ENCODE measurements at regions not wholly inside any gene's neighbourhood (a gene's known extent, or its start where the extent isn't known, plus 50 kb on each side); places are given as distances from the start of the nearest gene placed in this dataset.

DNA sequence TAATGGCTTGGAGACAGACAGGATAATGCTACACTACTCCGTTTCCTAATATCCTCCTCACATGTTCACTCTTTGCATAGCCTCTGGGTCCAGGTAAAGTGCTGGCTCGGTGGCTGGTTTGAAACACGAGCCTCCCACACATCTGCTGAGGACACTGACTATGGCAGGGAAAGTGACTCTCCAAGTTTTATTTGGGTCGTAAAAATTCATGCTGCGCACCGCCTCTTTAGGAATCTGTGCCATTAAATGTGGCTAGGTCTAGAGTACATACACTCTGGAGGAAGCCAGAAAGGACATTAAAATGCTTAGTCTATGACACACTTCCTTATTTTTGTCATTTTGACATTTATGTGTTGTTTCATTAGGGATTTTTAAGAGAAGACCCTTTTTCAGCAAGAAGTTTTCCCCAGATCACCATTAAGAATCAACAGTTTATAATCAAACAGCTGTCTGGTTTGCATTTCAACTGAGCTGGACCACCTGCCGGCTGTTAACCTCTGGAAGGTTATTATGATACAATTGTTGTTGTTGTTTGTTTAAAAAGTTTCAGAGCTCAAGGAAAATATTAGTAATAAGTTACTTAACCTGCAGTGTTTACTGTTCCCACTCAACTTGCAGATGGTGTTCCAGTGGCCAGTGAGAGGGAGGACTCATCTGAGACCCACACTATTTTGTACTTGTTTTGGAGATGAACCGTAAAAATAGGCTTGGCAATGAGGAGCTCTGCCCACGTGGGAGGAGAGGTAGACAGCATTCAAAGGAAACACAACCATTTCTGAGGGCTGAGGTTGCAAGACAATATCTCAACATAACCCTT lies 443.3 kb upstream of the MEIS1 start:
- Histone ChIP-seq H3K9me3 (no peaks in the 10 kb centered on the region), H3K4me3 (replicated peaks in 1 of 3) (no peak overlapping the region), H3K27me3 (no peaks in the 10 kb centered on the region), H3K36me3 (no peaks in the 10 kb centered on the region), H3K4me1 (peaks cover 0 to 7% of the 10 kb centered on the region in 2 donors), H3K27ac (no peak overlapping the region)
- intact Hi-C loops (cut with DNase I): no loop called here
- DNase-seq: peak; percentile 6 to 14
- no peak for TF ChIP-seq POLR2A (IDR thresholded peaks at IDR 0.05)
- TF ChIP-seq CTCF (IDR thresholded peaks at IDR 0.05): no peak
- 60 to 63% methylated on average over 9 of the region's 9 CpGs for WGBS, 2 donors

GRCh38 chr2:65985986-65986385 lies 448.9 kb upstream of the MEIS1 start:
- no peak overlapping the region for H3K4me3 ChIP-seq (replicated peaks in 1 of 3)
- TF ChIP-seq POLR2A (IDR thresholded peaks at IDR 0.05) (no peak), CTCF (IDR thresholded peaks at IDR 0.05) (no peak)
- H3K27ac ChIP-seq: no peak overlapping the region
- H3K4me1 ChIP-seq: no peaks in the 10 kb centered on the region
- no peaks in the 10 kb centered on the region for H3K9me3 ChIP-seq
- DNase-seq: no peak
- intact Hi-C loops (cut with DNase I): no loop called here
- no peaks in the 10 kb centered on the region for H3K27me3 ChIP-seq
- H3K36me3 ChIP-seq: no peaks in the 10 kb centered on the region

DNA sequence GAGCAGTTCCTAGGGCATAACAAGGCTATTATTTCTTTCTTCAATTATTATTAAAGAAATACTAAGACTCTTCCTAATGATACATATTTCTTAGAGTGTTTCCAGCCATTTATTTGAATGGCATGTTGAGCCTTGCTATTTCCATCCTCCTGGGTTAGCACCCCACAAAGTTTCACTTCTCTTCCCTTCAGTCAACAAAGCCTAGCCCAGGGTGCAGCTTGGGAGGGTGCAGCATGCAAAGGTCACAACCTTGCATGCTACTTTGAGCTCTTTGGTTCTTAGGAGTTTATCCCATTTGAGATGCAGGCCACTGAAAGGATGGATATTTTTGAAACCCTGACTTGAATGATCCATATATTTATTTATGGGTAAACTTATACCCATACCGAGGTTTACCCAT lies 454.4 kb upstream of the MEIS1 start:
- Histone ChIP-seq H3K9me3 (no peaks in the 10 kb centered on the region), H3K36me3 (no peaks in the 10 kb centered on the region), H3K27ac (no peak overlapping the region), H3K27me3 (no peaks in the 10 kb centered on the region), H3K4me3 (replicated peaks in 1 of 3) (no peak overlapping the region), H3K4me1 (no peaks in the 10 kb centered on the region)
- no peak for DNase-seq
- intact Hi-C loops (cut with DNase I): no loop called here
- 83 to 93% methylated on average over 1 of the region's 1 CpG for WGBS, 2 donors
- TF ChIP-seq POLR2A (IDR thresholded peaks at IDR 0.05) (no peak), CTCF (IDR thresholded peaks at IDR 0.05) (no peak)

GRCh38 chr2:65979446-65979845 lies 455.5 kb upstream of the MEIS1 start:
- WGBS, 2 donors: 81 to 85% methylated on average over 7 of the region's 7 CpGs
- H3K27me3 ChIP-seq: no peaks in the 10 kb centered on the region
- DNase-seq: no peak
- intact Hi-C loops (cut with DNase I): no loop called here
- no peak for TF ChIP-seq POLR2A (IDR thresholded peaks at IDR 0.05)
- TF ChIP-seq CTCF (IDR thresholded peaks at IDR 0.05): no peak
- no peak overlapping the region for H3K27ac ChIP-seq
- no peak overlapping the region for H3K4me3 ChIP-seq (replicated peaks in 1 of 3)
- H3K9me3 ChIP-seq: no peaks in the 10 kb centered on the region
- H3K4me1 ChIP-seq: no peaks in the 10 kb centered on the region
- H3K36me3 ChIP-seq: no peaks in the 10 kb centered on the region

DNA sequence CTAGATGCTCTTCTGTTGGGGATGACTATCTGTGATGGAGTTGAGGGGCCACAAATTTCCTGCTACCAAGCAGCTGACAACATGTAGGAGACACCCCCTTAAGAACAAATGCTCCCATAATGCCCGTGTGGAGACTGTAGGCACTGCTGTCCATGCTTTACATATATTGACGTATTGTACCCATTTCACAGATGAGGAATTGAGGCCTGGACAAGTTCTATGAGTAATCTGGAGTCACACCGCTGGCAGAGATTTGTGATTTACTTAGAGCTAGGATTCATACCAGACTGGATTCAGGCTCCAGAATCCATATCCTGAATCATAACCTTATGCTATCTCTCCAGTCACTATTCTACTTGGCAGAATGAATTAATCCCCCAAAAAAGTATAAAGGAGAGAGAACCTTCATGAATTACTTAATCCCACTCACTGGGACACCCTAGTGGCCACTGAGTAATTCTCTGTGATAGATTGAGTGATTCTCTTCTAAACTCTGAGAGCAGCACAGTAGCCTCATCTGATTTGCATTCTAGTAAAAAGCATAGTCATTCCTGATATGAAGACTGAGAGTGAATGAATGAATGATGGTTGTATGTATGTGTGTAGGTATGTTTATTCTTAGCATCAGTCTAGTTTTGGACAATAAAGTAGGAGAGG lies 460.7 kb upstream of the MEIS1 start:
- Histone ChIP-seq H3K4me1 (no peaks in the 10 kb centered on the region), H3K36me3 (no peaks in the 10 kb centered on the region), H3K27ac (no peak overlapping the region), H3K27me3 (no peaks in the 10 kb centered on the region), H3K9me3 (no peaks in the 10 kb centered on the region), H3K4me3 (replicated peaks in 1 of 3) (no peak overlapping the region)
- intact Hi-C loops (cut with DNase I): no loop called here
- WGBS, 2 donors: 89 to 94% methylated on average over 3 of the region's 3 CpGs
- TF ChIP-seq POLR2A (IDR thresholded peaks at IDR 0.05): no peak
- peak in 1 of 6 experiments; percentile 6 for TF ChIP-seq CTCF (IDR thresholded peaks at IDR 0.05)
- DNase-seq: no peak
